B cell (primary cell): ENCODE measurements at regions not wholly inside any gene's neighbourhood (a gene's known extent, or its start where the extent isn't known, plus 50 kb on each side); places are given as distances from the start of the nearest gene placed in this dataset.
"Not testable (repeated sequence)": the region's sequence is repeated elsewhere in the genome, so short reads cannot be mapped to it uniquely, and the experiment has no call there.

Source experiments
- EZH2 ChIP-seq: IDR thresholded peaks from 2 replicates; pipeline ENCODE4 v1.6.1; 2012; ENCODE audit warnings: borderline replicate concordance, low read depth, mild to moderate bottlenecking, moderate library complexity, low read length; ENCODE audit not compliant: insufficient read depth, poor library complexity, severe bottlenecking
- TF ChIP-seq, protein P1 (sequence below): fragments of 200-600 bp; IDR thresholded peaks from one replicate; pipeline ENCODE4 v1.8.0; 2022; ENCODE audit warnings: antibody characterized with exemption, mild to moderate bottlenecking

GRCh38 chr18:75712124-75712867 is 284.8 kb upstream of the SMIM21 start:
- TF ChIP-seq, protein P1, sequence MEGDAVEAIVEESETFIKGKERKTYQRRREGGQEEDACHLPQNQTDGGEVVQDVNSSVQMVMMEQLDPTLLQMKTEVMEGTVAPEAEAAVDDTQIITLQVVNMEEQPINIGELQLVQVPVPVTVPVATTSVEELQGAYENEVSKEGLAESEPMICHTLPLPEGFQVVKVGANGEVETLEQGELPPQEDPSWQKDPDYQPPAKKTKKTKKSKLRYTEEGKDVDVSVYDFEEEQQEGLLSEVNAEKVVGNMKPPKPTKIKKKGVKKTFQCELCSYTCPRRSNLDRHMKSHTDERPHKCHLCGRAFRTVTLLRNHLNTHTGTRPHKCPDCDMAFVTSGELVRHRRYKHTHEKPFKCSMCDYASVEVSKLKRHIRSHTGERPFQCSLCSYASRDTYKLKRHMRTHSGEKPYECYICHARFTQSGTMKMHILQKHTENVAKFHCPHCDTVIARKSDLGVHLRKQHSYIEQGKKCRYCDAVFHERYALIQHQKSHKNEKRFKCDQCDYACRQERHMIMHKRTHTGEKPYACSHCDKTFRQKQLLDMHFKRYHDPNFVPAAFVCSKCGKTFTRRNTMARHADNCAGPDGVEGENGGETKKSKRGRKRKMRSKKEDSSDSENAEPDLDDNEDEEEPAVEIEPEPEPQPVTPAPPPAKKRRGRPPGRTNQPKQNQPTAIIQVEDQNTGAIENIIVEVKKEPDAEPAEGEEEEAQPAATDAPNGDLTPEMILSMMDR = not testable (repeated sequence)
- not testable (repeated sequence) for TF ChIP-seq EZH2
